HK-2 (cell line): ENCODE measurements at regions not wholly inside any gene's neighbourhood (a gene's known extent, or its start where the extent isn't known, plus 50 kb on each side); places are given as distances from the start of the nearest gene placed in this dataset.

ENCODE experiments used
- DNase-seq: peaks from one replicate; pipeline ENCODE4 v3.0.0-alpha.2; 2018; ENCODE audit not compliant: unreplicated experiment

DNA sequence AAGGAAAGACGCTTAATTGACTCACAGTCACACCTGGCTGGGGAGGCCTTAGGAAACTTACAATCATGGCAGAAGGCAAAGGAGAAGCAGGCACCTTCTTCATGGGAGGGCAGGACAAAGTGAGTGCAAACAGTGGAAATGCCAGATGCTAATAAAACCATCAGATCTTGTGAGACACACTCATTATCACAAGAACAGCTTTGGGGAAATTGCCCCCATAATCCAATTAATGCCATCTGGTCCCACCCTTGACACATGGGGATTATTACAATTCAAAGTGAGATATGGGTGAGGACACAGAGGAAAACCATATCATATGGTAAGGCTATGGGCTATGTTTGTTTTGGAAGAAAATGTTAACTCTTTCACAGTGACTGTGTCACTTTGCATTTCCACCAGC lies 1272.5 kb upstream of the CELF2 start:
- no peak for DNase-seq

DNA sequence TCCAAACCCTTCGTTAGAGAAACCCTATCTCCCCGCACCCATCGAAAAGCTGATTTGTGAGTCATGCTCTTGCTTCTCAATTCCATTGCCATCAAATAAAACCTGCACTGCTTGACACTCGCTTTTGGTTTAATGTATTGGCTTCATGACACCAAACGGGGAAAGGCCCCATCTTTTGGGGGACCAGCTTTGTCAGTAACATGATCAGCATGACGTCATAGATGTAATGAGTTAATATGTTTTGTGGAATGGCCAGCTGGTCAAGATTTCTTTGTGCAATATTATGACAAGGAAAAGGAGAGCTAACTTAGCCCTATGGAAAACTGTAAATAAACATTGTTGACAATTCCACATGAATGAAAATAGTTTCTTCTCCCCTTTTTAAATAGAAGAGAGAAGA lies 1260.5 kb upstream of the CELF2 start:
- no peak for DNase-seq

DNA sequence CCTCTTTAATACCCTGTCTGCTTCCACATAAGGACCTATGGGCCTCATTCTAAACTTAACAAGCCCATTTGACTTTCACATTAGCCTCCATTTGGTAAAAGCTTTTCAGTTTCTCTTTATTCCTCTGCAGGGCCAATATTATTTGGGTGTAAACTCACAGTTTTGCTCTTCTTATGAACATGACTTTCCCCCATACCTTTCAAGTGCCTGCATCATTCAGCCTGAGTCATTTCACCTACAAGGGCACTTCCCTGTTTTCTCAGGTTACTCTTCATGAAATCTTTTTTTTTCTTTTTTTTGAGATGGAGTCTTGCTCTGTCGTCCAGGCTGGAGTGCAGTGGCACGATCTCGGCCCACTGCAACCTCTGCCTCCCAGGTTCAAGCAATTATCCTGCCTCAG lies 1258.1 kb upstream of the CELF2 start:
- no peak for DNase-seq

DNA sequence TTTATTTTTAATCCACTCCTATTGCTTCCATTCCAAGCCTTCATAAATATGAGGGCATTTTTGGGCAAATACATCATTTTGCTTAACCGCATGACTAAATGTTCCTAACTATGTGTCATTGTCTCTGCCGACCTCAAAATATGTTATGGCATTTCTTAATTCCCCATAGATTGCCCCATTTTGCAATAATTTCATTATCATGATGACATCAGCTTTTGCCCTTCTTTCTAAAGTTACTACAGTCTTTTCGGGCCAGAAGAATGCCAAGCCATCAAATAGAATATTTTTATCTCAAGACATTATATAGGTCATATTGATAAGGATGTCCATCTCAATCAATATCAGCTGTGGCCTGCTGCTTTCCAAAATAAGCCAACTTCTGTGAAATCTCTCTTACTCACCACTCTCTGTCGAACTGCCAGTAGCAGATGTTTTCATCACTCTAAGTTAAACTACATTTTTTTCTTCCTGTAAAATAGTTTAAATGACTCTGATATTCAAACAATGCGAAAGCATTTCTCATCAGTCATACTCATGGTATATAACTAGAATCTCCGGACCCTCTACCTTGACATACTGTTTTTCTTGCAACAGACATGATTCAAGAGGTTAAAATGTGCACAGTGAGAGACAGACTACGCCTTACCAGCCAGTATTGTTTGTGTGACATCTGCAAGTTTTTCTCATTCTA lies 1254.6 kb upstream of the CELF2 start:
- no peak for DNase-seq

GRCh38 chr10:9766762-9767161 lies 1250.9 kb upstream of the CELF2 start:
- DNase-seq: no peak

DNA sequence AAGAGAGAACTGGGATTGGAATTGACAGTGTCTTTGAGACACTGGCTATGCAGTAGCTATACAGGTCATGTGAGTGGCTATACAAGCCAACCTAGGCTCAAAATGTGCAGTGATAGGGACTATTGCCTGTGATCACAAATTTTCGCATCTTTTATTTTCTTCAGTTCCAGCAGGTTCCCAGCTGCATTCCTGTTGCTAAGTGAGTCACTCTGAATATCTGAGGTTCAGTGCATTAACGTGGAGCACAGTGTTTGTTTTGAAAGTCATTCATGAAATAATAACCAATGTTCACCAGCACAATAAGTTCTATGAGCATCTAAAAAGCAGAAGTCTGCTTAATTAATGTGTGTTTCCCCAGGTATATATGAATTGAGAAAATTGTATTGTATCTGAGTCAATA lies 1236.0 kb upstream of the CELF2 start:
- no peak for DNase-seq

- no peak for DNase-seq
These were observed 1231.6 kb upstream of the CELF2 start for GRCh38 chr10:9786101-9786500.

DNA sequence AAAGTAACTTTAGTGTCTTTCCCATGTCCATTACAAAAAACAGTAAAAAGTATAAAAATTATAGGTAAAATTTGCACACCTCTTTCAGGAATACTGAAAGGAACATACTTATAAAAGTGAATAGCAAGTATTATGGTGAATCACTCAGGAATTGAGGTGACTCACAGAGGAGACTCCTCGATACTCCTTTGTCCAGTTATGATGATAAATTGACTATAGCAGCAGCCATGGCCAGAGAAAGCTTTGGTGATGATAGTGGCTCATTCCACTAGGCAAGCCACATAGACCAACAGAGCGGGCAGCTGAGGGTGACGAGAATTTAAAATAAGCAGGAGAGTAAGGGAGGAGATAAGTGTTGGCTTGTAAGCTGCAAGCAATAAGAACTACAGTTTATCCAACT lies 1231.1 kb upstream of the CELF2 start:
- no peak for DNase-seq

GRCh38 chr10:9789996-9790395 lies 1227.7 kb upstream of the CELF2 start:
- DNase-seq: no peak

DNA sequence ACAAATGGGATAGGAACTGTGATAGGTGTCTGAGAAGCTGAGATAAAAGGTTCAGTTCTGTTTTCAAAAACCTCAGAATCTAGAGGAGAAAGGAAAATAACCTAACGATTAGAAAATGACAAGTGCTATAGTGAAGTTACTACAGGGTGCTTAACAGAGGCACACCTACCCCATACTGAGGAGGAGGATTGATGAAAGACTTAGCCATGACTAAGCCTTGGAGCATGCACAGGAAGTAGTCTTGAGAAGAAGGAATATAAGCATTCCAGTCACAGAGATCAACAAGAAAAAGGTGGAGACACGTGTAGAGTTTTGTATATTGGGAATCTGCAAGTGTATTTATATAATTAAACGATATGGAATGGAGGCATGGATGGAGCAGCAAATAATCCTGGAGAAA lies 1225.5 kb upstream of the CELF2 start:
- no peak for DNase-seq

DNA sequence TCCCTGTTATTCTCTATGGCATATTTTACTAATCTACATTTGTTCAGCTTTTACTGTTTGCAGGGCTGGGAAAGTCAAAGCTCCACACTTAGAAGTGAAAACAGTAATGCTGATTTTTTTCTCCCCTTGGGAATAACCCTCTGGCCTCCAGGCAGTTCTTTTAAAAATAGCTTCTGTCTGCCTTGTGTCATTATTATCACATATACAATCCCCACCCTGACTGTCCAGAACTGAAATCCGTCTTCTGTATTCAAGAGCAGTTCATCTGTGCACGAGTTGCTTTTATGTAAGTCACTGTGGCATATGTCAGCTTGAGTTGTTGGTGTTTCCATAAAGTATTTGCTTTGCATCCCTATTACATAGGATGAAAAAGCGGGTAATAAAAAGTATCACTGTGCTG lies 1221.1 kb upstream of the CELF2 start:
- no peak for DNase-seq

DNA sequence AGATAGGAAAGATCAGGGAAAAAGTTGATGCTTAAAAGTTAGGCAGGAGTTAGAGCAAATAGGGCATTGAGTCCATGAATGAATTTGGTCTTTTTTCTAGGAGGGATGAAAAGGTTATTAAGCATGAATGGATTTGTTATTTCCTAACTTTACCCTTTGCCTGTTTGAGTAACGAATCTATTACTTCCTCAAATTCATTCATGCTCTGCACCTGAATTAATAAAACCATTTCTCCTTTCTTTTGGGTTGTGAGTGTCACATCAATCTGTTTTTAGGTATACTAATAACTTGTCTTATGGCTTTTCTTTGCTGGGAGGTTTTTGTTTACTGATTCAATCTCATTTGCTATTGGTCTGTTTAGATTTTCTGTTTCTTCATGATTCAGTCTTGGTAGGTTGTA lies 1217.7 kb upstream of the CELF2 start:
- DNase-seq: no peak

GRCh38 chr10:9800571-9800970 lies 1217.1 kb upstream of the CELF2 start:
- no peak for DNase-seq

GRCh38 chr10:9807846-9808245 lies 1209.8 kb upstream of the CELF2 start:
- DNase-seq: no peak

GRCh38 chr10:9811601-9812000 lies 1206.1 kb upstream of the CELF2 start:
- no peak for DNase-seq

DNA sequence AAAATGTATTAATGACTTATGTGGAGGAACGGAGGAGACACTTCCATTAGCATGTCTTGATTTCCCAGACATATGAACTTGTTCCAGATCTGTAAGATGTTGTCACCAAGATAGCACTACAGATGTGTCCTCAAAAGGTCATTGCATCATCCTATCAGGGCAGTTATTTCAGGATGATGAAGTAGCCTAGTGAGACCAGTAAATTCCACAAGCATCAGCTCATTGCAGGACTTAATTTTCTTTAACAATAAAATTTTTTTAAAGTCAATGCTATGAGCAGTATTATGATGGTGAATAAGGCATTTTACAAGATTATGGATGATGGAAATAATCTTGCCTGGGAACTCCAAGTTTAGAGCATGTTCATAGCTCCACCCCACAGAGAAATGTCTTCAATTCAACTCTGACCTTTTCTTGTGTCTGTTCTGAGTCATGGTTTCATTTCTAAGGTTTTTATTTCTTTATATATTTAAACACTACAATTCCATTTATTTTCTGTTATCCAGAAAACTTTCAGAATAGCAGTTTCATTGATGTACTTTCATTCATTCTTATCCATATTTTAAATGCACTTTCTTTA lies 1203.3 kb upstream of the CELF2 start:
- no peak for DNase-seq

DNA sequence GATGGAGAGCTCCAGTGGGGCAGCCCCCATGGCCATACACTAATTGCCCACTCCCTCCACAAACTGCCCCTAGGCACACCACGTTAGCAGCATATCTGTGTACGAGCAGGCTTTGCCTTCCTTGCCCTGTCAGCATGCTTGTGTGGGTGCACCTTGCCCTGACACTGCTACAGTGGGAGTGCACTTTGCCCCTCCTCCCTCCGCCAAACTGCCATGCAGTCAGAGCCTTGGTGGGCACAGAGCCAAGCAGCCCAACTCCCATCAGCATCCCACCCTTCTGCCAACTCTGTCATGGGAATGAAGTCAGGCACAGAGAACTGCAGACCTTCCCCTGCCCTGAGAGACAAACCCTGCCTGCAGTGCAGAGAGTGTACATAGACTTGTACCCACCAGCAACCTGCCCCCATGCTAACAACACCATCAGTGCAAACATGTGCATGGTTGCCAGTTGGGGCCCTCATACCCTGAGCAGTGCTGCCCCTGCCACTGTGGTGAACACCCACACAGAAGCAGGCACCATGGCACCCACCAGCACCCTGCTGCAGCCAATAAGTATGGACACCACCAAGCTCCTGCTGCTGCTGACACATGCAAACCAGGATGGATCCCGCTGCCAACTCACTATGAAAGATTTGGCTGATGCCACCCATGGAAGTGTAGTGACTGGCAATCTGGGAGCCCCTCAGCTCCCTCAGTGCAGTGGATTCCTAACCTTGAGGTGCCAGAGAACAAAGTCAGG lies 1197.7 kb upstream of the CELF2 start:
- no peak for DNase-seq

- no peak for DNase-seq
These were observed 1194.3 kb upstream of the CELF2 start for GRCh38 chr10:9823268-9823930.

- no peak for DNase-seq
These were observed 1193.0 kb upstream of the CELF2 start for GRCh38 chr10:9824631-9825071.

GRCh38 chr10:9825491-9826018 lies 1192.1 kb upstream of the CELF2 start:
- DNase-seq: no peak

DNA sequence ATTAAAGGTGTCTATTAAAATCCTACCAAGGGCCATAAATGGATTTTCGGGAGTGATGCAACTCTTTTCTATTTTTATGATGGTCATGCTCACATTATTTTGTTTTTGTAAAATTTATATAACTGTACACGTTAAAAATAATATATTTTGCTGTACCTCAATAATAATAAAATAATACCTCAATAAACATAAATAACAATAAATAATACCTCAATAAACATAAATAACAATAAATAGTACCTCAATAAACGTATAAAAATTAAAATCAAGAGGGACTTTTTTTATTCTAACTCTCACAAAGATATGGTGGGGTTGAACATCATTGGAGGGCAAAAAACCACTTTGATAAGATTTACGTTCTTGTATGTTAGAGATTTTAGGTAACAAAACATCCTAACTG lies 1189.6 kb upstream of the CELF2 start:
- DNase-seq: no peak

DNA sequence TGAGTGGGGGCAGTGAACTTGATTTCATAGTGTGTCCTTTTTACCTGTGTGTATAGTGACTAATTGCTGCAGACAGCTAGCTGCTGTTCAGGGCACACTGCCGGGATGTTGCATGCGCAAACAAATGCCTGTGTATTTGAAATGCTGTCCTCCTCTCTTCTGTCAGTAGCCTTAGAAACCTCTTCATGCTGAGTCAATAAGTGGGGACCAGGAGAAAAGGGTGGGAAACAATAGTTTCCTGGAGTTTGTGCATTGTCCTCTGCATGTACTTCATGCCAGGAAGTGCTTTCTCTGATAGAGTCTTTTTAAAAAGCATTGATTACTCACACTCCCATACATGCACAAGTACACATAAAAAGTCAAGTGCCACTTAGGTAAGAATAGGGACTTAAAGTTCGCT lies 1183.7 kb upstream of the CELF2 start:
- DNase-seq: no peak
